ENCODE measurements at regions not wholly inside any gene's neighbourhood (a gene's known extent, or its start where the extent isn't known, plus 50 kb on each side); places are given as distances from the start of the nearest gene placed in this dataset.

DNA sequence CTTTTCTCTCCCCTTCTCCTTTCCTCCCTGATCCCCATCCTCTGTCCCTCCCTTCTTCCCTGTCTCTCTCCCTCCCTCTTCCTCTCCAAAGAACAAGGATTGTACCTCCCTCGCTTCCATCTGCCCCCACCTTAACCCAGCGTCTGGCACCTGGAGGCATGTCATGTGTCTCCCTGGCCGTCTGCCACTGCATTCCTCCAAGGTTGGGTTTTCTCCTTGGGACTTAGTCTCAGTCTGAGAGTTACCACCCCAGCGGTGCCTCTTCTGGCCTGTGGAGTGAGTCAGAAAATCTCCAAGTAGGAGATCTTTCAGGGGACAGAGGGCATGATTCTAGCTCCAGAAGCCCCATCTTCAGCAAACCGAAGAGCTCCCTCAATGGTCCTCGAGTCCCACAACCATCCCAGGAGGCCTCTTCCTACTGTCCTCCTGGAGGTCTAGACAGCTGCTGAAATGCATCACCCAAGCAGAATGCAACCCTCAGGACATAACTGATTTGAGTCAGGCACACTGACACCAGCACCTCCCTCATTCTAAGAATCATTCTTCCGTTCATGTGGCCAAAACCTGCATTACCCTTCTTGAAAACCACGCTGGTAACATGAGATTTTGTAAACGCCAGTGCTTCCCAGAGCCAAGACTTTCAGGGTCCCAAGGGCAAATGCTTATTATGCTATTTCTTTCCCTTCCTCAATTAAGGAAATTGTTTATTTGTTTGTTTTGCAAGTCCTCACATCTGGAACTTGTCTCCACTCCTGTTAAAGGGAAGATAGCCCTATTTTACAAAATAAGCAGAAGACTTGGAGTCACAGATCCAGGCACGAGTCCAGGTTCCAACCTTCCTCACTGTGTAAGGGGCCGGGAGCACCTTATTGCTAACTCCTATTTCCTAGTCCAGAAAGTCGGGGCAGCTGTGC lies 463.2 kb downstream of the BCL11B start:
- TF ChIP-seq CTCF (conservative IDR thresholded peaks at IDR 0.05; ENCODE audit: low read depth, low read length), result no peak
- no peak for TF ChIP-seq POLR2A (IDR thresholded peaks at IDR 0.05; ENCODE audit: low read depth, low read length)
- no peak for TF ChIP-seq MXI1 (IDR thresholded peaks at IDR 0.05; ENCODE audit: borderline replicate concordance, low read depth, low read length)
- no peak for TF ChIP-seq MAZ (IDR thresholded peaks at IDR 0.05; ENCODE audit: borderline replicate concordance, low read depth, low read length)
- no peak for TF ChIP-seq ELK1 (IDR thresholded peaks at IDR 0.05; ENCODE audit: borderline replicate concordance, low read depth, low read length)
- no peak for TF ChIP-seq RAD21 (IDR thresholded peaks at IDR 0.05; ENCODE audit: low read length)
- TF ChIP-seq CEBPB (IDR thresholded peaks at IDR 0.05; ENCODE audit: low read depth, low read length), result no peak
- no peak for TF ChIP-seq RCOR1 (IDR thresholded peaks at IDR 0.05; ENCODE audit: insufficient replicate concordance, low read length)

Data from IMR-90 (cell line).